ENCODE measurements at regions not wholly inside any gene's neighbourhood (a gene's known extent, or its start where the extent isn't known, plus 50 kb on each side); places are given as distances from the start of the nearest gene placed in this dataset.
"Not testable (repeated sequence)": the region's sequence is repeated elsewhere in the genome, so short reads cannot be mapped to it uniquely, and the experiment has no call there.

DNA sequence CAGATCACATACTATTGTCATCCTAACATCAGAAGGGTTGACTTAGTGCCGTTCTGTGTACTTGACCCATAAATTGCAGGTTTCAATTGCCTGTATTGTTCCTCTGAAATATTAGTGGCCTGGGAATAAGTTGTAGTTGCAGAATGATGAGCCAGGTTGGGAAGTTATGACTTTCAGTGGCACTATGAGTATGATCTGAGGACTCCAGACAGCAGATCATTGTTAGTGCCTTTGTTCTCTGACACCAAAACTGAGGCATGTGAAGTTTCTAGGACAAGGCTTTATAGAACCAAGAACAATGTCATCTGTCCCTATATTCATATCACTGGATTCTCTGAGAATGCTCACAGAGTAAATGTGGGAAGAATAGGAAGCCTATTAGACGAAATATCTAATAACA is 403.7 kb downstream of the STK39 start:
- DNase-seq (ENCODE audit: low spot score), result no peak

DNA sequence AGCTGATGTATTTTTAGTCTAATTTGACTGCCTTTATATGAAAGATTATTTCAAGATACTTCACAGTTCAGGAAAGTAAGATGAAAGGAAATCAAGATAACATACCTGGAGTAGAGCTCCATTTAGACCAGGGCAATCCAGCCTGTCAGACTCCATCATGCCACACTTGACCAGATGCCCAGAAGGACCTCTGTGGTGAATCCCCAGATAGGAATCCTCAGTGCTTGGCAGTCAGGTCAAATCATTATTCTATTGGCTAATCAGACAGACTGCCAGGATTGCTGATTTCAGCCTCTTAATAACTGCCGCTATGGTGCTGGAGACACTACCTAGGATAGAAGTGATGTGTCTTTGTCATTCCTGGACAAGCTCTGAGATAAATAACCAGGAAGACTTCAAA is 404.2 kb downstream of the STK39 start:
- no peak for DNase-seq (ENCODE audit: low spot score)

DNA sequence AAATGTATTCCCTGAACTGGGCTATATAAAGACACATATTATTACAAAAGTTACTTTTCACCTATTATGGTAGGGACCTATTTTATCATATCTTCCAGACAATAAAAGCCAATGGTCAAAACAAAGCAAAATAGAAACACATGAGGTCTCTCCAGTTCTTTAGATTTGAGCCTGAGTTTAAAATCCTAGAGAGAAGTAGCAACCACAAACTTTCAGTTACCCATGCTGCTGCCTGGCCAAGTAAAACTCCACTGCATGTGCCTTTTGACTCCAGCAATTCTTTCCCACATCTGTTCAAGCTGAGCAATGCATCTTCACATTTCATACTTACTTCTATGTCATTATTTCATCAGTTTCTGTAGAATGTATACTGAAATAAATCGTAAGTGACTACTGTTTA is 405.3 kb downstream of the STK39 start:
- no peak for DNase-seq (ENCODE audit: low spot score)

DNA sequence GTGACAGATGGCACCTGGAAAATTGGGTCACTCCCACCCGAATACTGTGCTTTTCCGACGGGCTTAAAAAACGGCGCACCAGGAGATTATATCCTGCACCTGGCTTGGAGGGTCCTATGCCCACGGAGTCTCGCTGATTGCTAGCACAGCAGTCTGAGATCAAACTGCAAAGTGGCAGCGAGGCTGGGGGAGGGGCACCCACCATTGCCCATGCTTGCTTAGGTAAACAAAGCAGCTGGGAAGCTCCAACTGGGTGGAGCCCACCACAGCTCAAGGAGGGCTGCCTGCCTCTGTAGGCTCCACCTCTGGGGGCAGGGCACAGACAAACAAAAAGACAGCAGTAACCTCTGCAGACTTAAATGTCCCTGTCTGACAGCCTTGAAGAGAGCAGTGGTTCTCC is 412.1 kb downstream of the STK39 start:
- not testable (repeated sequence) for DNase-seq (ENCODE audit: low spot score)

DNA sequence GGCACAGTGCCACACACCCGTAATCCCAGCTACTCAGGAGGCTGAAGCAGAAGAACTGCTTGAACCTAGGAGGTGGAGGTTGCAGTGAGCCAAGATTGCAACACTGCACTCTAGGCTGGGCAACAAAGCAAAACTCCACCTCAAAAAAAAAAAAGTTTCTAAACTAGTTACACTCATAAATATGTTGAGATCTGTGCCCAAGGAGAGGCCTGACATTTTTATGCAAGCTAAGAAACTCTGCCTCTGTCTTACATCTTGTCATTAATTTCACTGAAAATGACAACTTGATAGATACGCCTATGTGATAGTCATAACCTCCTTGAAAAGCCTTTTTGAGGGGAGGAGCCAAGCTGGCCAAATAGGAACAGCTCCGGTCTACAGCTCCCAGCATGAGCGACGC is 412.7 kb downstream of the STK39 start:
- no peak for DNase-seq (ENCODE audit: low spot score)

DNA sequence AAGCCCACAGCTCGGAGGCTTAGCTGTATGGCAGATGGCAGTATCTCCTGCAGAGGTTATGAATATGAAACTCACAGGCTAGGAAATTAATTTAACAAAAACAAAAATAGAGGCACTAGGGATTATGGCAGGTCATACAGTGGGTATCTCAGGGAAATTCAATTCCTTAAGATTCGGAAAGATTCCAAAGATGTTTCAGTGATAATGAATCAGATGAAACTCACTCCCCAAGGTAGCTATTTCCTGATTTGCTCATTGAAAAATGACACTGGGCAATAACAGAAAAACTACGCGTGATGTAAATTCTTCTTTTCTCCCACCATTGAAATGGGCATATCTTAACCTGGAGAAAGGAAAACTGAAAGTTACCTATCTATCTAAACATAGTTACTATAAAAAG is 414.1 kb downstream of the STK39 start:
- no peak for DNase-seq (ENCODE audit: low spot score)

DNA sequence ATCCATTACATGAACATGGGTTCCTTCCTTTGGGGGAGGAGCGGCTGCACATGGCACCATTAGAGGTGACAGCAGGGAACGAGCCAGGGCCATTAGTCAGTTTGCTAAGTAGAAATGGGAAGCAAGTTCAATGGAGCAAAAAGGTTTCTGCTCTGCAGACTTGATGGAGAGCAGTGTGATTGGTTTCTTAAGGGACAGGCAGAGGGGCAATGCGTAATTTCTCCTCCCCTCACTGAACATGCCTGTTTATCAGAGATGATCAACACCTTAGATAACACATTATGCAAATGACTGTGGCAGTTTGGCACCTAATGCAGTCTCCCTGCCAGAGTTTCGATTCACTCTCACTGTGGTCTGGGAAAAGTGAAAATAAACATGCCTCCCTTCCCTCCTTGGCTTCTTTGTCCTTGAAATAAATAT is 414.5 kb downstream of the STK39 start:
- DNase-seq (ENCODE audit: low spot score), result no peak

DNA sequence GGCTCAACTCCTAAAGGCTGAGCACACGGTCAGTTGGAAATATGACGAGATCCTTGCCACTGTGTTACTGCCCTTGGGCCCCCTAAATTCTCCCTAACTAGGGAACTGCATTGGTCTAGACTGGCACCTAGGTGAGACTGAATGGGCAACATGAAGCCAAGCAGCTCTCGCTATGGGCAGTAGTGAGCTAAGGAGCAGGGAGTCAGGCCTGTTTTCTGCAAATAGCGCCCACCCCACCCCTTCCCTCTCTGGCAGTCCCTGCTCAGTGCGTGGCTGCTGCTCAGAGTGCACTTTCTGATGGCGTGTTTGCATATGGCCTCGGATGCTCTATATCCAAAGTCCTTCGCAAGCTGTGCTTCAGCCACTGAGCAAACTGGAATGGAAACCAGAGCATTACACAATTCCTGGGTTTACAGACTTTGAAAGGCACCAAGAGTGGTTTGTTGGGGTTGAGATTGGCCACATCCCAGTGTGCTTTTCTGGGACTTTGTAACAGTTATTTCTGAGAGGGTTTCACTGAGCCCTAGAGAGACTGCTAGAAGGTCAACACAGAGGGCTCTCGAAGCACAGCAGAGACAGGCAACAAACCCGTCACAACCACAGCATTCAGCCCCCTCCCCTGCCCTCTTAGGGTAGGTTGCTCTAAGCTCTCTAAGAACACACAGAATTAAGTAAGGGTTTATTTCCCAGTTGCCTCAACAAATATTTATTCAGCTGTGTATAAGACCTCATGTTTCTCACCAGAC is 419.9 kb downstream of the STK39 start:
- DNase-seq (ENCODE audit: low spot score), result no peak

DNA sequence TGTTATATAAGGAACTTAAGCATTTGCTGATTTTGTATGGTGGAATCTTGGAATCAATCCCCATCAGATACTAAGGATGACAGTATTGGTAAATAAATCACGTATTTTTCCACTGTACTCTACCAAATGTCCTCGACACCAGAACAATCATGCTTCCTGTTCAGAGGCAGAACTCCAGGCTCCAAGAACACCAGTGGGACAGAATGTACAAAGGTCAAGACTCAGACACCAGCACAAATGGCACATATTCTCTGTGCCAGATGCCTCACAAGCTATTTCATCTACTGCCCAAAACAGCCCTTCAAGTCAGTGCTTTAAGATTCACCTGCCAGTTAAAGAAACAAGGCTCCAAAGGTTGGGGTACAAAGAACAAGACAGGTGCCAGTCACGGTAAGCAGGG is 420.5 kb downstream of the STK39 start:
- no peak for DNase-seq (ENCODE audit: low spot score)

DNA sequence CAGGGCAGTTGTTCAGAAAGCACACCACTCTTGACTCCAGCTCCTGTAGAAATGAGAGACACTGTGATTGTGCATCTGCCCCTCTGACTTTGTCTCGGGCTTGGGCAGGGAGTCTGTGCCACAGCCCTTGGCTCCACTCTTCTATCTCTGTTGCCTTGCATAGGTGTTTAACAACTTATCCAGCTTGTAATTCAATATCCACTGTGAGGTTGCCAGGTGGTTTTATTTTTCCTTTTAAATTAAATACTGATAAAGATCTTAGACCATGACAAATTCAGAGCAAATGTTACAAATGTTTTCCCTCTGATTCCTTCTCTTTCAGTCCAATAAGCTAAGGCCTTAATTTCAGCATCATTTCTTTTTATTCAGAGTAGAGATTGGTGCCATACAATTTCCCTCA is 421.7 kb downstream of the STK39 start:
- DNase-seq (ENCODE audit: low spot score), result no peak

DNA sequence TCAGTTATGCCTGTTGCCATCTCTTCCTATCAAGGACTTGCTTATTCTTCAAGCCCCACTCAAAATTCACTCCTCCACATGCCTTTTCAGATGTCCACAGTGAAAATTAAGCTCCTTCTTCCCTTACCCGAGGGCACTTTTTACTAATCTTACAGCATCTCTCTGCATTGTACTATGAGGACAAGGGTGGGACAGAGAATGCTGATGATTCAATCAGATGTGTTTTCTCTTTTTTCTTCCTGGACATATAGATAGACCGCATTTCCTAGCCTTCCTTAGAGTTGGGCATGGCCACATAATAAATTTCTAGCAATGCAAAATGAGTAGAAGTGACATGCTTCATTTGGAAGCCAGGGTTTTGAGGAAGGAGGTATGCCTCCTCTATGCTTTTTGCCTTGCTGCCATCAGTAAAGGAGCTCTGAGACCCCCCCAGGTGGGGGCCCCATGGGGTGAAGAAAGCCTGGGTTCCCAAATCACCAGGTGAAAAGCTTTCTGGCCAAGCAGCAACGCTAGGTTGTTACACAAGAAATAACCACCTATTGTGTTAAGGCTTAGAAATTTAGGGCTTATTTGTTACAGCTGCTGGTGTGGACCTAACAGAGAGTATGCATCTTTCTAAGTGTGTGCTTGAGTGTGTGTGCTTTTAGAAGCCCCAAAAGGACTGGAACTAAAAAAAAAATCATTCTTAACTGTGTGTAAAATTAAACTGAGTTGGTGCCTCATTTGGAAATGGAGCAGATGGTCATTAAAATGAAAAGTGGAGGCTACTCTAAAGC is 424.5 kb downstream of the STK39 start:
- no peak for DNase-seq (ENCODE audit: low spot score)

DNA sequence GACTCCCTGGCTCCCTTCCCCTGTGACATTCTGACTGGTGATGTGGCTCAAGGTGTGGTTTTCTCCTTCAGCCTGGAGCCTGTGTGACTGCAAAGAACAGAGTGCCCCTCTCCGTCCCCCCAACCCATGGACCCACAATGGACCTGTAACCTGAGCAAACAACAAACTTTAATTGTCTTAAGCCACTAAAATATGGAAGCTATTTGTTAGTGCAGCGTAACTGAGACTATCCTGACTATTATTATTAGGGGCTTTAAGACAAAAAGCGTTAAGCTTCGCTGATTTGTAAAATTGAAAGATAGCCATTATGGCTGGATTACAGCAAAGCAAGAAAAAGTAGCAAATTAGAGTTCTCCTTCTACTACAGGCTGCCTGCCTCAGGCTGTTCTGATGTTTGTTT is 426.9 kb downstream of the STK39 start:
- no peak for DNase-seq (ENCODE audit: low spot score)

DNA sequence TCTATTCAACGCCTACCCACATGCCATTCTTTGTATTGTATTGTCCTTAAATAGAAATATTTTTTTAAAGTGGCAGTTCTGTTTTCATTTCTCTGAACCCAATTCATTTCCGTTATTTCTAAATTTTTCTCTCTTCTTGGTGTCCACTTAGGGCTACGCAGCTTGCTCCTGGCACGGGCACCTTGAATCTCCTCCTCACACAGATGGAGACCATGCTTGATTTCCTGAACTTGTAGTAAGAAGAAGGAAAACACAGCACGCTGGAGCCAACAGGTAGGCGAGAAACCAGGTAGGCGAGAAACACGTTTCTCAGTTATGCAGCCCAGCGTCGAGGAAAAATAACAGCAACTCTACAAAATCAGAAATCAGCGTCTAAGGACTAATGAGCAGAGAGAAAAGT is 428.9 kb downstream of the STK39 start:
- no peak for DNase-seq (ENCODE audit: low spot score)

DNA sequence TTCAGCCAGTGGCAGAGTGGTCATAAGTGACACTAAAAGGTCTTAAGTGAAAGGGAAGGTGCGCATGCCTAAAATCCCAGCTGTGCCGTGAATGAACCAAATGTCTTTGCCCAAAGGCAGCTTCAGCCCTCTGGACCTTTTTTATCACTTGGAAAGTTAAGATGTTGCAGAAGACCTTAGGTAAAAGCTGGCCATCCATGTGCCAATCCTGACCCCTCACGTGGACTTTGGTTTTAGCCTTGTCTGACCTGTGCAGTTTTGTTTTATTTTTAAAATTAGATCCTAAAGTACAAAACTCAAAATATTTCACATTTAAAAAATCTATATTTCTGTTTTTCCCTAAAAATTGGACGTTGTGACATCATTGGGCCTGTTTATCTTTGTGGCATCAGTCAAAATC is 429.5 kb downstream of the STK39 start:
- DNase-seq (ENCODE audit: low spot score), result no peak

DNA sequence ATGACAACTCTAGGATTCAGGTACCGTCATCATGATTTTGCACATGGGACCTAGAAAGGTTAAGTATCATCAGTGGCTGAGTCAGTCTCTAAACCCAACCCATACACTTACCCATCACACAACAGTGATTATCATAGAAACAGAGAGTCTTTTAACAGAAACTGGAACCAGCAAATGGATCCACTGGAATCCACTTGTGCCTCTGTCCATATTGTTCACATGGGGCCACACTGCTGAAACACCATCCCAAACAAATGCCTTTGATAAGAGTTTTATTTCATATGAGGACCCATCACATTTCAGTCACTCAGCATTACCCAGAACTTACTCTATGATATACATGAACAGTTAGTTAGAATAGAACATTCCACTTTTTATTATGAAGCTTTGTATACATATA is 430.0 kb downstream of the STK39 start:
- DNase-seq (ENCODE audit: low spot score), result no peak

DNA sequence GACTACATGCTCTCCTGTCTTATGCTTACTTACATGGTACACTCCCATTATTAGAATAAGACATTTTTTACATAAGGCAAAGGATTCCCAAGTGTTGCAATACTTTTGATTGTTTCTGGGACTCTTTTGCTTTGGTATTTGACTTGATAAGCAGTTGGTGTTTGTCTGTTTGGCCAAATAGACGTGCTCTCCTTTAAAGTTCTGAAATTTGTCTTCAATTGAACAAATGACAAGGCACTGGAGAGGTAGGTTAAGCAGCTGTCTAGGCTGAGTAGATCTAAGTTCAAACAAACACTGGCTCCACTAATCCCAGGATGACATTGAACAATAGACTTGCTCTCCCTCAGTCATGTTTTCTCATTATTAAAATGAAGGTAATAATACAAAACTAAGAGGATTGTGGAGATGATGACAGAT is 430.5 kb downstream of the STK39 start:
- no peak for DNase-seq (ENCODE audit: low spot score)

DNA sequence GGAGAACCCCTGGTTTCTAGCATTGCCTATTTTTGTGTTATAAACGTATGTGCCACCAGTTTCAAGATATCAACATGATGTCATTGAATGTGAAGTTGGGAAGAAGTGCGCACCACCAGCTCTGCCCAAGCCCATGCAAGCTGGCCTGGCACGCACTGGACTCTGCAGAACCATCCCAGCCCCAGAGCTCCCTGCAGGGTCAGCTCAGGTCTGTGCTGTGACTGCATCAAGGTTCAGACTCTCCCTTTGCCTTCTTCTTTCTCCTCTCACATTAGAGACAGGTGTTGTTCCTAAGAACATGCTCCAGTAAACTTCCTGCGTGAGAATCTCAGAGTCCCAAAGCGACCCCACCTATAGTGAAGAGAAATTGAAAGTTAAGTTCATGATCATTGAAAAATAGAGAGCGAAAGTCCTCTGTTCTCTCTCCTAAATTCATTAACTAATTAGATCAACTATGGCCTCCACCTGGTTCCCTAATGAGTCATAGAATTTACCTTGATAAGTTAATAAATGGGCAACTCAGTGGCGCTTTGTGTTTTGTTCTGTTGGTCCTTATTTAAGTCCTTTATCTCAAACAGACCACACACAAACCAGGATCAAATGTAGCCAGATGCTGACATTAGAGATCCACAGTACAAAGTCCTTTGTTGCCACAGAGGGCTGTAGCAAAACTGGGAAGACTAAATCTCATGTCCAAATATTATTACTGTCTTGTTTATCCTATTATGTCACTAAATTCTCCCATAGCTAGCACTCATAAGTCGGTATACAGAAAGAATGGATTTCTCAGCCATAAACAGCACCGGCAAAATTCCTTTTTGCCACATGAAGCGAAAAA is 432.3 kb downstream of the STK39 start:
- no peak for DNase-seq (ENCODE audit: low spot score)

DNA sequence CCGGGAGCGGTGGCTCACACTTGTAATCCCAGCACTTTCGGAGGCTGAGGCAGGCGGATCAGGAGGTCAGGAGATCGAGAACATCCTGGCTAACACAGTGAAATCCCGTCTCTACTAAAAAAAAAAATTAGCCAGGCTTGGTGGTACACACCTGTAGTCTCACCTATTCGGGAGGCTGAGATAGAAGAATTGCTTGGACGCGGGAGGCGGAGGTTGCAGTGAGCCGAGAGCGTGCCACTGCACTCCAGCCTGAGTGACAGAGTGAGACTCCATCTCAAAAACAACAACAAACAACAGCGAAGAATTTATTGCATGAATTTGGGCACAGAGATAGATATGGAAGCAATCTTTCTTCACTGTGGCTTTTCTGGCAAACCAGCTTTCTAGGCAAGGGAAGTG is 432.9 kb downstream of the STK39 start:
- not testable (repeated sequence) for DNase-seq (ENCODE audit: low spot score)

DNA sequence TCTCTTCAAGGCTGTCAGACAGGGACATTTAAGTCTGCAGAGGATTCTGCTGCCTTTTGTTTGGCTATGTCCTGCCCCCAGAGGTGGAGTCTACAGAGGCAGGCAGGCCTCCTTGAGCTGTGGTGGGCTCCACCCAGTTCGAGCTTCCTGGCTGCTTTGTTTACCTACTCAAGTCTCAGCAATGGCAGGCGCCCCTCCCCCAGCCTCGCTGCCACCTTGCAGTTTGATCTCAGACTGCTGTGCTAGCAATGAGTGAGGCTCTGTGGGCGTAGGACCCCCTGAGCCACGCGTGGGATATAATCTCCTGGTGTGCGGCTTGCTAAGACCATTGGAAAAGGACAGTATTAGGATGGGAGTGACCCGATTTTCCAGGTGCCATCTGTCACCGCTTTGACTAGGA is 437.6 kb downstream of the STK39 start:
- not testable (repeated sequence) for DNase-seq (ENCODE audit: low spot score)

DNA sequence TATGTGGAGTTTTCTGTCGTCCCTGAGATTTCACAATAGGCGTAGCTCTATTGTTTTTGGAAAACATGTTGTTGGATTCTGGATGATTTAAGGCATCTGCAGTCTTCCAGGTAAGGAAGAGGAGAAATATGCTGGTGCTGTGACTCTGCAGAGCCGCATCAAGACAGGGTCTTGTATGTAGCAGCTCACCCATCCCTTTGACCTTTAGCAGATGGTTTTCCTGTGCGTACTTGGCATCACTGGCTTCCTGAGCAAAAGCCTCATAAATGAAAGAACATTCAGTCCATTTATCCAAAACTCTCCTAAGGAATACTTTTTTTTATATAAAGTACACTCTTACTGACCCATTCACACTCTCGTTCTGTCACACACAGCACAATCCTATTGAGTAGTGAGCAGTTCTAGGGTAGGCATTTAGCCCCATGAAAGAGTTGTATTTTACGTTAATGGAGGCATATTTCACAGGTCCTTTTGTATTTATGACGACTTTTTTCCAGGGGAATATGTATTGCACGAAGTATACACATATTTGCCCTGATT is 443.9 kb downstream of the STK39 start:
- DNase-seq (ENCODE audit: low spot score), result no peak

DNA sequence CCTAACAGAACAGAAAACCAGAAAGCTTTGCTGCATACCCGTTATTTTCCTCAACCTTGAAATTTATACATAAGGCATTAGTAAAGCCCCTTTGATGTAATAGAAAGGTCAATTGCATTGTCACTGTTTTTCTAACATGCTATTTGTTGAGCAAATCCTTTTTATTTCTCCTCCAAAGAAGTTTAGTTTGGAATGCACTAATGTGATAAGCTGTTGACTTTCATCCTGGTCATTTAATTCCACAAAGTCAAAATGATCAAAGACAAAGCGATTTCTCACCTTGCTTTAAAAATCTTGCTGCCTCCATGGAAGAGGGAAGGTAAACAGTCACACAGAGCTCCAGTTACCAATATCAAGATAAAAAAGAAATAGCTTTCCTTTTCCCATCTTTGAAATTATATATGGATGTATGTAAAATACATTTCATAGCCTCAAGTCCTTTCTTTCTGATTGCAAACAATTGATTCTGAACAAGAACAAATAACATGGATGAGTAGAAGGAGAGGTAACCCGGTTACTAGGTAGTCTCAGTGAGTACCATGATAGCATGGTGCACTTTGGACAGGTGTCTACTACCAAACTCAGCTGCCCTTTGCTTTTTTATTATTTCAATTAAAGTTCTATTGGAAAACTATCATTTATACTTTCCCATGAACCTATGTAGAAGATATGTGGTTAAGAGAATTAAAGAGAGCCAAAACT is 452.7 kb downstream of the STK39 start:
- no peak for DNase-seq (ENCODE audit: low spot score)

DNA sequence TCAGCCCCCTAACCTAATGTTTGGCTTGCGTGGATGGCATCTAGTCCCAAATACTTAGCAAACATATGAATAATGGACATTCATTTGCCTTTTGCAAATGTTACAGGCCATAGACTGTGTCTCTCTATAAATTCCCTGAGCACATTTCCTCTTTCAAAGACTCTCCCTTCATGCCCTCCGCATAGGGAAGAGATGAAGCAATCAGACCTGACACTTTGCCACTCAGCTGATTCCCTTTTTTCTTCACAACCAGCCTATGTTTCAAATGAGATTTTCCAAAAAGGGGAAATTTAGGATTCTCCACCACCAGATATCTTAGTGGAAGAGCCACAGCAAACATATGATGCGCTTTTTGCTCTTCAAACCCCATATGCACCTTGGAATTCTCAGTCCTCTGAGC is 453.7 kb downstream of the STK39 start:
- DNase-seq (ENCODE audit: low spot score), result no peak

All from germinal center (tissue), 1 donor.